HEK293 (cell line): ENCODE measurements at regions not wholly inside any gene's neighbourhood (a gene's known extent, or its start where the extent isn't known, plus 50 kb on each side); places are given as distances from the start of the nearest gene placed in this dataset.

ENCODE experiments used
- CTCF ChIA-PET: fragments of 350-600 bp; formaldehyde crosslinking; extraction: SDS; loops from one replicate; lab custom pipeline; 2021; ENCODE audit warnings: antibody characterized with exemption; lab: Yijun Ruan, JAX
- POLR2A ChIA-PET: fragments of 300-600 bp; formaldehyde crosslinking; extraction: SDS; loops from one replicate; lab custom pipeline; 2020; ENCODE audit warnings: antibody characterized with exemption, inconsistent platforms; lab: Yijun Ruan, JAX
- H3K27ac ChIP-seq: fragments of 200-500 bp; sonication (Bioruptor generic); 2 replicates; pipeline ENCODE4 v1.5.1; 2014; ENCODE audit warnings: low read depth, low read length, control low read depth, inconsistent platforms; ENCODE audit errors: extremely low read depth
- H3K36me3 ChIP-seq, 2 experiments: fragments of 200-500 bp in 1 of 2; sonication (Bioruptor generic) in 1 of 2; 1 replicate in 1 of 2; 2 replicates in 1 of 2; pipeline ENCODE4 v1.5.1; 2014 to 2017; ENCODE audit warnings: inconsistent platforms in 2 of 2, low read length in 2 of 2; ENCODE audit not compliant: control insufficient read depth in 2 of 2, insufficient read depth in 1 of 2
- H3K4me1 ChIP-seq: fragments of 200-500 bp; sonication (Bioruptor generic); 2 replicates; pipeline ENCODE4 v1.5.1; 2014; ENCODE audit warnings: mild to moderate bottlenecking, low read length, inconsistent platforms; ENCODE audit not compliant: control insufficient read depth, insufficient read depth
- H3K4me3 ChIP-seq: 2 replicates; pipeline ENCODE4 v1.5.1; 2011; ENCODE audit warnings: low read depth, mild to moderate bottlenecking, control low read depth, low read length, moderate library complexity
- H3K9me3 ChIP-seq: fragments of 200-500 bp; sonication (Bioruptor generic); 2 replicates; pipeline ENCODE4 v1.5.1; 2014; ENCODE audit warnings: low read depth, low read length, inconsistent platforms; ENCODE audit not compliant: control insufficient read depth, insufficient read depth
- HIC1 ChIP-seq: fragments of 450-650 bp; formaldehyde crosslinking; IDR thresholded peaks from 2 replicates; pipeline ENCODE4 v1.5.1; 2016; ENCODE audit warnings: missing biosample characterization, missing genetic modification characterization
- KLF1 ChIP-seq: fragments of 450-650 bp; formaldehyde crosslinking; IDR thresholded peaks from 2 replicates; pipeline ENCODE4 v1.5.1; 2016; ENCODE audit warnings: missing biosample characterization, missing genetic modification characterization
- MYNN ChIP-seq: fragments of 450-650 bp; formaldehyde crosslinking; IDR thresholded peaks from 2 replicates; pipeline ENCODE4 v1.5.1; 2016; ENCODE audit warnings: missing biosample characterization, missing genetic modification characterization, borderline replicate concordance
- REST ChIP-seq: fragments of 450-650 bp; formaldehyde crosslinking; IDR thresholded peaks from 2 replicates; pipeline ENCODE4 v1.5.1; 2016; ENCODE audit warnings: missing biosample characterization, missing genetic modification characterization
- SP3 ChIP-seq: fragments of 450-650 bp; formaldehyde crosslinking; IDR thresholded peaks from 2 replicates; pipeline ENCODE4 v1.5.1; 2016; ENCODE audit warnings: missing biosample characterization, missing genetic modification characterization
- ZBTB10 ChIP-seq: fragments of 450-650 bp; formaldehyde crosslinking; IDR thresholded peaks from 2 replicates; pipeline ENCODE4 v1.5.1; 2016; ENCODE audit warnings: missing biosample characterization, missing genetic modification characterization
- ZBTB44 ChIP-seq: fragments of 450-650 bp; IDR thresholded peaks from 2 replicates; pipeline ENCODE4 v1.5.1; 2018; ENCODE audit warnings: missing biosample characterization, mild to moderate bottlenecking, missing genetic modification characterization
- ZIC2 ChIP-seq: fragments of 450-650 bp; formaldehyde crosslinking; IDR thresholded peaks from 2 replicates; pipeline ENCODE4 v1.5.1; 2016; ENCODE audit warnings: missing biosample characterization, missing genetic modification characterization
- ZNF10 ChIP-seq: fragments of 450-650 bp; formaldehyde crosslinking; IDR thresholded peaks from 2 replicates; pipeline ENCODE4 v1.5.1; 2017; ENCODE audit warnings: missing biosample characterization, missing genetic modification characterization
- ZNF138 ChIP-seq: fragments of 450-650 bp; formaldehyde crosslinking; IDR thresholded peaks from 2 replicates; pipeline ENCODE4 v1.5.1; 2016; ENCODE audit warnings: missing biosample characterization, missing genetic modification characterization, borderline replicate concordance
- ZNF140 ChIP-seq: fragments of 450-650 bp; formaldehyde crosslinking; IDR thresholded peaks from 2 replicates; pipeline ENCODE4 v1.5.1; 2016; ENCODE audit warnings: missing biosample characterization, missing genetic modification characterization
- ZNF302 ChIP-seq: fragments of 450-650 bp; formaldehyde crosslinking; IDR thresholded peaks from 2 replicates; pipeline ENCODE4 v1.5.1; 2016; ENCODE audit warnings: missing biosample characterization, missing genetic modification characterization, low read depth
- ZNF513 ChIP-seq: fragments of 450-650 bp; IDR thresholded peaks from 2 replicates; pipeline ENCODE4 v1.5.1; 2018; ENCODE audit warnings: missing biosample characterization, missing genetic modification characterization
- ZNF645 ChIP-seq: fragments of 450-650 bp; formaldehyde crosslinking; IDR thresholded peaks from 2 replicates; pipeline ENCODE4; 2016; ENCODE audit warnings: missing biosample characterization, missing genetic modification characterization
- ZNF654 ChIP-seq: fragments of 450-650 bp; formaldehyde crosslinking; IDR thresholded peaks from 2 replicates; pipeline ENCODE4 v1.5.1; 2016; ENCODE audit warnings: low read depth, missing biosample characterization, missing genetic modification characterization
- TF ChIP-seq, protein P1 (sequence below): fragments of 450-650 bp; formaldehyde crosslinking; conservative IDR thresholded peaks from 2 replicates; pipeline ENCODE4 v1.5.1; 2016; ENCODE audit warnings: low read depth, missing biosample characterization, missing genetic modification characterization
- TF ChIP-seq, protein P2 (sequence below): fragments of 450-650 bp; formaldehyde crosslinking; IDR thresholded peaks from 2 replicates; pipeline ENCODE4 v1.5.1; 2016; ENCODE audit warnings: missing biosample characterization, missing genetic modification characterization

DNA sequence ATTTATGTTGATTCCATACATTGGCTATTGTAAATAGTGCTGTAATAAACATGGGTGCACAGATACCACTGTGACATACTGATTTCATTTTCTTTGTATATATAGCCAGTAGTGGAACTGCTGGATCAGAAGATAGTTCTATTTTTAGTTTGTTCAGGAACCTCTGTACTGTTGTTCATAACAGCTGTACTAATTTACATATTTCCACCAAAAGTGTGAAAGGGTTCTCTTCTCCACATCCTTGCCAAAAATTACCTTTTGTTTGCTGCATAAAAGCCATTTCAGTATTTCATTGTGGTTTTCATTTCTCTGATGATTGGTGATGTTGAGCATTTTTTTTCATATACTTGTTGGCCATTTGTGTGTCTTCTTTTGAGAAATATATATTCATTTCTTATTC, 1962.1 kb downstream of the PCDH9 start:
- Histone ChIP-seq H3K4me3 (no peak overlapping the region), H3K4me1 (no peaks in the 10 kb centered on the region), H3K27ac (no peak overlapping the region), H3K36me3 (no peaks in the 10 kb centered on the region), H3K9me3 (no peaks in the 10 kb centered on the region)
- POLR2A ChIA-PET = no interaction called here
- CTCF ChIA-PET = no interaction called here
- TF ChIP-seq ZBTB44 (tag by site-specific recombination) (no peak), HIC1 (no peak), ZNF513 (tag by site-specific recombination) (no peak), ZNF140 (tag by site-specific recombination) (no peak), ZNF302 (tag by site-specific recombination) (no peak), ZNF645 (tag by site-specific recombination) (no peak), SP3 (tag by site-specific recombination) (no peak), ZNF138 (tag by site-specific recombination) (no peak), ZBTB10 (tag by site-specific recombination) (no peak), MYNN (tag by site-specific recombination) (no peak), KLF1 (no peak), REST (tag by site-specific recombination) (no peak), ZNF10 (tag by site-specific recombination) (no peak), ZNF654 (no peak), ZIC2 (no peak)
- TF ChIP-seq, protein P1, sequence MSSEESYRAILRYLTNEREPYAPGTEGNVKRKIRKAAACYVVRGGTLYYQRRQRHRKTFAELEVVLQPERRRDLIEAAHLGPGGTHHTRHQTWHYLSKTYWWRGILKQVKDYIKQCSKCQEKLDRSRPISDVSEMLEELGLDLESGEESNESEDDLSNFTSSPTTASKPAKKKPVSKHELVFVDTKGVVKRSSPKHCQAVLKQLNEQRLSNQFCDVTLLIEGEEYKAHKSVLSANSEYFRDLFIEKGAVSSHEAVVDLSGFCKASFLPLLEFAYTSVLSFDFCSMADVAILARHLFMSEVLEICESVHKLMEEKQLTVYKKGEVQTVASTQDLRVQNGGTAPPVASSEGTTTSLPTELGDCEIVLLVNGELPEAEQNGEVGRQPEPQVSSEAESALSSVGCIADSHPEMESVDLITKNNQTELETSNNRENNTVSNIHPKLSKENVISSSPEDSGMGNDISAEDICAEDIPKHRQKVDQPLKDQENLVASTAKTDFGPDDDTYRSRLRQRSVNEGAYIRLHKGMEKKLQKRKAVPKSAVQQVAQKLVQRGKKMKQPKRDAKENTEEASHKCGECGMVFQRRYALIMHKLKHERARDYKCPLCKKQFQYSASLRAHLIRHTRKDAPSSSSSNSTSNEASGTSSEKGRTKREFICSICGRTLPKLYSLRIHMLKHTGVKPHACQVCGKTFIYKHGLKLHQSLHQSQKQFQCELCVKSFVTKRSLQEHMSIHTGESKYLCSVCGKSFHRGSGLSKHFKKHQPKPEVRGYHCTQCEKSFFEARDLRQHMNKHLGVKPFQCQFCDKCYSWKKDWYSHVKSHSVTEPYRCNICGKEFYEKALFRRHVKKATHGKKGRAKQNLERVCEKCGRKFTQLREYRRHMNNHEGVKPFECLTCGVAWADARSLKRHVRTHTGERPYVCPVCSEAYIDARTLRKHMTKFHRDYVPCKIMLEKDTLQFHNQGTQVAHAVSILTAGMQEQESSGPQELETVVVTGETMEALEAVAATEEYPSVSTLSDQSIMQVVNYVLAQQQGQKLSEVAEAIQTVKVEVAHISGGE (tag by site-specific recombination) = no peak
- TF ChIP-seq, protein P2, sequence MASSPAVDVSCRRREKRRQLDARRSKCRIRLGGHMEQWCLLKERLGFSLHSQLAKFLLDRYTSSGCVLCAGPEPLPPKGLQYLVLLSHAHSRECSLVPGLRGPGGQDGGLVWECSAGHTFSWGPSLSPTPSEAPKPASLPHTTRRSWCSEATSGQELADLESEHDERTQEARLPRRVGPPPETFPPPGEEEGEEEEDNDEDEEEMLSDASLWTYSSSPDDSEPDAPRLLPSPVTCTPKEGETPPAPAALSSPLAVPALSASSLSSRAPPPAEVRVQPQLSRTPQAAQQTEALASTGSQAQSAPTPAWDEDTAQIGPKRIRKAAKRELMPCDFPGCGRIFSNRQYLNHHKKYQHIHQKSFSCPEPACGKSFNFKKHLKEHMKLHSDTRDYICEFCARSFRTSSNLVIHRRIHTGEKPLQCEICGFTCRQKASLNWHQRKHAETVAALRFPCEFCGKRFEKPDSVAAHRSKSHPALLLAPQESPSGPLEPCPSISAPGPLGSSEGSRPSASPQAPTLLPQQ (tag by site-specific recombination) = no peak
